Thyroid gland (tissue), 4 donors: ENCODE measurements at regions not wholly inside any gene's neighbourhood (a gene's known extent, or its start where the extent isn't known, plus 50 kb on each side); places are given as distances from the start of the nearest gene placed in this dataset.

ENCODE experiments used
- DNase-seq, 2 donors: peaks; one replicate each; pipeline ENCODE4 v3.0.0-alpha.2; 2019
- H3K27ac ChIP-seq, 3 donors: fragments of 200-600 bp; sonication (generic); 1 replicate in 2 of 3; 2 replicates in 1 of 3; pipeline ENCODE4 v1.5.1; 2016 to 2019; ENCODE audit warnings: mild to moderate bottlenecking in 1 of 3, moderate library complexity in 1 of 3
- H3K27me3 ChIP-seq: fragments of 200-600 bp; sonication (generic); one replicate; pipeline ENCODE4 v1.5.1; 2019
- H3K36me3 ChIP-seq, 2 donors: fragments of 200-600 bp; sonication (generic); one replicate each; pipeline ENCODE4 v1.5.1; 2016 to 2019
- H3K4me1 ChIP-seq, 2 donors: fragments of 200-600 bp; sonication (generic); one replicate each; pipeline ENCODE4 v1.5.1; 2017 to 2019
- H3K4me3 ChIP-seq, 3 donors: fragments of 200-600 bp; sonication (generic); replicated peaks in 1 of 3; 1 replicate in 2 of 3; 2 replicates in 1 of 3; pipeline ENCODE4 v1.5.1; 2016; ENCODE audit warnings: mild to moderate bottlenecking in 1 of 3
- H3K9me3 ChIP-seq: fragments of 200-600 bp; sonication (generic); one replicate; pipeline ENCODE4 v1.5.1; 2017
- POLR2A ChIP-seq, 2 donors: fragments of 450-650 bp; IDR thresholded peaks; one replicate each; pipeline ENCODE4 v1.6.1; 2017; ENCODE audit warnings: antibody characterized with exemption in 2 of 2, mild to moderate bottlenecking in 2 of 2, moderate library complexity in 1 of 2
- WGBS, 2 donors: methylation state at CpG; one replicate each; pipeline ENCODE4 v1.1.5; 2017; 5-methylcytosine and 5-hydroxymethylcytosine counted together
- intact Hi-C: fragments of 100-400 bp; cut with DNase I; formaldehyde crosslinking; loops from one replicate; pipeline ENCODE4 v1.15.1; 2023
- TF ChIP-seq, protein P1 (sequence below), 6 experiments: fragments of 200-600 bp in 3 of 6; fragments of 450-650 bp in 3 of 6; sonication (generic) in 3 of 6; IDR thresholded peaks; one replicate each; pipeline ENCODE4 v1.5.1; 2016 to 2019; ENCODE audit warnings: antibody characterized with exemption in 6 of 6, mild to moderate bottlenecking in 2 of 6, inconsistent platforms in 1 of 6, moderate library complexity in 1 of 6

DNA sequence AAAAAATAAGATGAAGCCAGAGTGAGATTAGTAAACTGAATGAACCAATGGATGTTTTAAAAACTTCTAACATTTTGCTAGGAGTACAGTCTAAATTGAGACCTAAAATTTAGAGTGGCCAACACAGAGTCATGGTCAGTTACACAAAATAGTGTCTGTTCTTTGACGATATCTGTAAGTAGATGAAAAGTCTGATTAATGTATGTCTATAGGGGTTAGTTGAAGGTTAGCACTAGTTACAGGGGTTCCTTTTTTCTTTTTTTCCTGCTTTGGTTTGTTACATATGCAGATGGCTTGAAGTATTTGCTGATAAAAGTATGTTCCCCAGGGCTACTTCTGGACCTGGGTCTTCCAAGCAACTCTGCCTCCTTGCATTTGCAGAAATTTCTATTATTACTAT lies 90.1 kb upstream of the MTPN start:
- Histone ChIP-seq H3K4me1 (no peaks in the 10 kb centered on the region), H3K9me3 (no peaks in the 10 kb centered on the region), H3K4me3 (no peak overlapping the region), H3K27ac (no peak overlapping the region), H3K27me3 (no peaks in the 10 kb centered on the region), H3K36me3 (no peaks in the 10 kb centered on the region)
- intact Hi-C loops = no loop called here
- WGBS, 2 donors = 70 to 88% methylated on average over 1 of the region's 1 CpG
- no peak for DNase-seq
- TF ChIP-seq POLR2A (IDR thresholded peaks at IDR 0.05) = no peak
- TF ChIP-seq, protein P1, sequence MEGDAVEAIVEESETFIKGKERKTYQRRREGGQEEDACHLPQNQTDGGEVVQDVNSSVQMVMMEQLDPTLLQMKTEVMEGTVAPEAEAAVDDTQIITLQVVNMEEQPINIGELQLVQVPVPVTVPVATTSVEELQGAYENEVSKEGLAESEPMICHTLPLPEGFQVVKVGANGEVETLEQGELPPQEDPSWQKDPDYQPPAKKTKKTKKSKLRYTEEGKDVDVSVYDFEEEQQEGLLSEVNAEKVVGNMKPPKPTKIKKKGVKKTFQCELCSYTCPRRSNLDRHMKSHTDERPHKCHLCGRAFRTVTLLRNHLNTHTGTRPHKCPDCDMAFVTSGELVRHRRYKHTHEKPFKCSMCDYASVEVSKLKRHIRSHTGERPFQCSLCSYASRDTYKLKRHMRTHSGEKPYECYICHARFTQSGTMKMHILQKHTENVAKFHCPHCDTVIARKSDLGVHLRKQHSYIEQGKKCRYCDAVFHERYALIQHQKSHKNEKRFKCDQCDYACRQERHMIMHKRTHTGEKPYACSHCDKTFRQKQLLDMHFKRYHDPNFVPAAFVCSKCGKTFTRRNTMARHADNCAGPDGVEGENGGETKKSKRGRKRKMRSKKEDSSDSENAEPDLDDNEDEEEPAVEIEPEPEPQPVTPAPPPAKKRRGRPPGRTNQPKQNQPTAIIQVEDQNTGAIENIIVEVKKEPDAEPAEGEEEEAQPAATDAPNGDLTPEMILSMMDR (IDR thresholded peaks at IDR 0.05) = no peak

DNA sequence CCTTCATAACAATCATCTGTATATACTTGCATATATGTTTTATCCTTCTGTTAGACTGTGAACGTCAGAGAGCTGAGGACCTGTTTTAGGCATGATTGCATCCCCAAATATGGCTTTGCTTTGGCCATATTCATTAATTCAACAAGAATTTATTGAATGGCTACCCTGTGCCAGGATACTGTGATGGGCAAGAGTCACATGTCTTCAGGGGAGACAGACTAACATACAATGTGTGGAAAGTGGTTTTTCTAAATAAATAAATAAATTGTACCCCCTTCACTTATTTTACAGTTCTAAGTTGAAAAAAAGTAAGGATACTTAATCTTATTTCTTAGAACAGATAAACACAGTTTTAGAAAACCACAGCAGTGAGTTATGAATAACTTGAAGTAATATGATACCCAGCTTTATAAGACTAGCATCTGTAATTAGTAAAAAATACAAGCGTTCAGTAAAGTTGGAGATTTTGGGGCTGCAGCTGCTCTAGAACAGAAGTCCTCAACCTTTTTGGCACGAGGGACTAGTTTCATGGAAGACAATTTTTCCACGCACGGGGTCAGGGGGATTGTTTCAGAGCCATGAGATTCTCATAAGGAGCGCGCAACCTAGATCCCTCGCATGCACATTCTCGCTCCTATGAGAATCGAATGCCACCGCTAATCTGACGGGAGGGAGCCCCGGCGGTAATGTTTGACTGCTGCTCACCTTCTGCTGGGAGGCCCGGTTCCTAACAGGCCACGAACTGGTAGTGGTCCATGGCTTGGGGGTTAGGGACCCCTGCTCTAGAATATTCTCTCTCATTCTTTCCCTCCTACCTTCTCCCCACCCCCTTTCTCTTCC lies 89.4 kb upstream of the MTPN start:
- Histone ChIP-seq H3K27me3 (no peaks in the 10 kb centered on the region), H3K36me3 (no peaks in the 10 kb centered on the region), H3K4me3 (no peak overlapping the region), H3K9me3 (no peaks in the 10 kb centered on the region), H3K27ac (no peak overlapping the region), H3K4me1 (no peaks in the 10 kb centered on the region)
- intact Hi-C loops = no loop called here
- no peak for DNase-seq
- WGBS, 2 donors = 93 to 95% methylated on average over 16 of the region's 16 CpGs
- TF ChIP-seq POLR2A (IDR thresholded peaks at IDR 0.05) = no peak
- TF ChIP-seq, protein P1 (IDR thresholded peaks at IDR 0.05) = no peak

DNA sequence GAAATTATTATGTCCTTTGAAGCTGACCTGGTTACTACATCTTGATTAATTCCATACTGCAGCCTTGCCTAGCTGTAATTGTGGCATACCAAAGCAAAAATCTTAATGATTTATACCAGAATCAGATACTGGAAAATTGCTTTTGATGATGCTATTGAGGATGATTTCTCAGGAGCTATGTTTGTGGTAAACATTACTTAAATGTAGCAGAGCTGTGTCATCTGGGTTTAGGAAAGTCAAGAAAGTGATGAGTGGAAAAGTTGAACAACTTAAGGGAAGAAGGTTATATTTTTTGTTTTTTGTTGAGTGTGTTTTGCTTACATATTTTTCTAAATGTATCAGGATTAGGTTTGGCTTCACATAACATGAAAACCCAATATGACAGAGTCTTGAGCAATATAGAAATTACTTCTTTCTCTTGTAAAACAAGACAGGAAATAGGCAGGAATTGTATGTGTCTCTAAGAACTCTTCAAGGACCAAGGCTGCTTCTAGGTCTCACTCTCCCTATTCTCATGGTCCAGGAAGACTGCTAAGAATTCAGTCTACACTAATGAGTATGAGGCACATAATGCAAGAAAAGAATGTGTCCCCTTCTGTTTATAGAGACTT lies 87.6 kb upstream of the MTPN start:
- no peaks in the 10 kb centered on the region for H3K9me3 ChIP-seq
- TF ChIP-seq, protein P1 (IDR thresholded peaks at IDR 0.05) = no peak
- no peak for TF ChIP-seq POLR2A (IDR thresholded peaks at IDR 0.05)
- no peak overlapping the region for H3K4me3 ChIP-seq
- intact Hi-C loops = no loop called here
- H3K27ac ChIP-seq = no peak overlapping the region
- H3K27me3 ChIP-seq = no peaks in the 10 kb centered on the region
- no peak for DNase-seq
- H3K4me1 ChIP-seq = no peaks in the 10 kb centered on the region
- no peaks in the 10 kb centered on the region for H3K36me3 ChIP-seq

DNA sequence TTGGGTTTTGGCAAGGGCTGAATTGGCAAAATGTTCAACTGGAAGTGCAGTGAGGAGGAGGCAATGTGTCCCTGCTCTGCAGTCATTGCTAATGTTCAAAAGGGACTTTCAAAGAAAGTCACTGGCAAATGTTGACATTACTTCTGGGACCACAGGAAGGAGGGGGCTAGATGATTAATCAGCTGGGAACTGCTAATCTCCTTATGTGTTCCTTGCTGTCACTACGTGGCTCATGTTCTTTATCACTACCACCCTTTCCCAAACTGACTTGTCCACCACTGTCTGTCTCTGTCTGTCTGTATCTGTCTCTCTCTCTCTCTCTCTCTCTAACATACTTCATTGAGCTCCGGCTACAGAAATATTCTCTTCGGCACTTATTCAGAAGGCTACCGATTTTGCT lies 86.9 kb upstream of the MTPN start:
- WGBS, 2 donors = 82 to 85% methylated on average over 4 of the region's 4 CpGs
- H3K4me3 ChIP-seq = no peak overlapping the region
- peaks cover 1 to 3% of the 10 kb centered on the region in 2 donors for H3K4me1 ChIP-seq
- TF ChIP-seq, protein P1 (IDR thresholded peaks at IDR 0.05) = no peak
- TF ChIP-seq POLR2A (IDR thresholded peaks at IDR 0.05) = no peak
- H3K27me3 ChIP-seq = no peaks in the 10 kb centered on the region
- H3K27ac ChIP-seq = no peak overlapping the region
- no peaks in the 10 kb centered on the region for H3K9me3 ChIP-seq
- intact Hi-C loops = no loop called here
- H3K36me3 ChIP-seq = no peaks in the 10 kb centered on the region
- no peak for DNase-seq

DNA sequence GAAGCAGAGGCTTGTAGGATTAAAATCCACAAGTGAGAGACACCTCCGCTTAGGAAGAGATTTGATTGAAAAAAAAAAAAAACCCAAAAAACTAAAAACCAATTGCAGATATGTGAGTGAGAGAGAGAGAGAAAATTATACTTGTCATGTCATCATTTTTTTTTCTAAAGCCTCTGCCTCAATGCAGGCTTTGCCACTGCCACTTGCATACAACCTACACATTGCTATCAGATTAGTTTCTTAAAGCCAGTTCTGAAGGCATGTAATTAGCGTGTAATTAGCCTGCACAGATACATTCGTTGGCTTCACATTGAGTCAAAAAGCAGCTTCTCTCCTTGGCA lies 86.1 kb upstream of the MTPN start:
- intact Hi-C loops = no loop called here
- DNase-seq = no peak
- Histone ChIP-seq H3K4me1 (peaks cover 4 to 10% of the 10 kb centered on the region in 2 donors), H3K4me3 (no peak overlapping the region), H3K27me3 (no peaks in the 10 kb centered on the region), H3K36me3 (no peaks in the 10 kb centered on the region), H3K27ac (no peak overlapping the region), H3K9me3 (no peaks in the 10 kb centered on the region)
- TF ChIP-seq POLR2A (IDR thresholded peaks at IDR 0.05) = no peak
- TF ChIP-seq, protein P1 (IDR thresholded peaks at IDR 0.05) = no peak
- 79 to 91% methylated on average over 3 of the region's 3 CpGs for WGBS, 2 donors
